ENCODE measurements at regions not wholly inside any gene's neighbourhood (a gene's known extent, or its start where the extent isn't known, plus 50 kb on each side); places are given as distances from the start of the nearest gene placed in this dataset.
"Not testable (repeated sequence)": the region's sequence is repeated elsewhere in the genome, so short reads cannot be mapped to it uniquely, and the experiment has no call there.

DNA sequence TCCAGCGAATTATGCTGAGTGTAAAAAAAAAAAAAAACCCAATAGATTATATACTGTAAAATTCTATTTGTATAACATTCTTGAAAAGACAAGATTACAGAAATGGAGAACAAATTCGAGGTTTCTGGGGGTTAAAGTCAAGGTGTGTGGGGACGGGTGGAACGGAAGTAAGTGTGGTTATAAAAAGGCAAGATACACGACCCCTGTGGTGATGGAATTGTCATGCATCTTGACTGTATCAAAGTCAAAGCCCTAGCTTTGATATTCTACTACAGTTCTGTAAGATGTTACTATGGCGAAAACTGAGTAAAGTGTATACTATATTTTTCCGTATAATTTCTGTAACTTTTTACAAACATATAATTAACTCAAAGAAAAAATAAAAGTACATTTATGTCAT lies 718.2 kb upstream of the PCDH15 start:
- Histone ChIP-seq H3K27me3 (ENCODE audit: control insufficient read depth in 1 of 2, insufficient read depth in 2 of 2, low read length in 2 of 2) (no peaks in the 10 kb centered on the region), H3K4me3 (ENCODE audit: low read depth in 1 of 2, low read length in 2 of 2) (no peak overlapping the region), H3K9me3 (ENCODE audit: control insufficient read depth in 2 of 2, insufficient read depth in 1 of 2, low read depth in 1 of 2, low read length in 1 of 2) (no peaks in the 10 kb centered on the region), H3K36me3 (ENCODE audit: control insufficient read depth in 2 of 2, insufficient read depth in 2 of 2, low read length in 1 of 2) (no peaks in the 10 kb centered on the region), H3K4me1 (ENCODE audit: control insufficient read depth in 2 of 2, insufficient read depth in 2 of 2, low read length in 1 of 2) (no peaks in the 10 kb centered on the region), H3K27ac (ENCODE audit: low read depth in 2 of 2, low read length in 1 of 2) (no peak overlapping the region)
- 60 to 61% methylated on average over 7 of the region's 7 CpGs for WGBS, 2 donors

DNA sequence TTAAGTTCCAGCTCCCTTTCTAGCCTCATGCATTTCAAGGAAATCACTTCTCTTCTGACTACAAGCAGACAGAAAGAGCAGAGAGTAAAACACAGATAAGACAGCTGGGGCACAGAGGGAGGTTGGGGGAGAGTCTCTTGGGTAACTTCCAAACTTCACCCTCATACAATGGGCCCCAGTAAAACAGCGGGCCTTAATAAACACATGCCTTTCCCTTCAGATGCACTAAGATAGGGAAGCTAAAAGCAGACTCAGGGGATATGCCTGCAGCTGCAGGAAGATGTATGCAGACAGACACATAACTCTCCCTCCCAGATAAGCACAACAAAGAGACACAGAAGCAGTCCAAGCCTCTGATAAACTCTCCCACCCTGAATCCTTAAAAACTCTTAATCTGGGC lies 717.4 kb upstream of the PCDH15 start:
- not testable (repeated sequence) for H3K9me3 ChIP-seq (ENCODE audit: control insufficient read depth in 2 of 2, insufficient read depth in 1 of 2, low read depth in 1 of 2, low read length in 1 of 2); H3K4me1 ChIP-seq (ENCODE audit: control insufficient read depth in 2 of 2, insufficient read depth in 2 of 2, low read length in 1 of 2); H3K4me3 ChIP-seq (ENCODE audit: low read depth in 1 of 2, low read length in 2 of 2); H3K36me3 ChIP-seq (ENCODE audit: control insufficient read depth in 2 of 2, insufficient read depth in 2 of 2, low read length in 1 of 2); H3K27me3 ChIP-seq (ENCODE audit: control insufficient read depth in 1 of 2, insufficient read depth in 2 of 2, low read length in 2 of 2); H3K27ac ChIP-seq (ENCODE audit: low read depth in 2 of 2, low read length in 1 of 2)
- 9 to 30% methylated on average over 1 of the region's 1 CpG for WGBS, 2 donors

DNA sequence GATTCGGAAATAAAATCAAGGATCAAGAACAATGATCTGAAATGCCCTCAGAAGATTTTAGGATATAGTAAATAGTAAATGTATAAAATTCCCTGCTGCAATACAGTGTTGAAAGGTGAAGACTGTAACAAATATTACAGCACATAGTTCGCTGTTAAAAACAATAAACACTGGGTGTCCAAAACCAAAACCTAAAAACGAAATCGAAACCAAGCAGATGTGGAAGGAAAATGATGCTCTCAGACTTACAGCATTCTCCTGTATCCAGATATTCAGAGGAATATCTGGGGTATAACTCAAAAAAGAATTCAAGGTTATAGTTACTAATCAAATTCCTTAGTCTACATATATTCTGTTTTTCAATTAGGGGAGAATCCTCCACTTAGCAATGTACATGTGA lies 708.1 kb upstream of the PCDH15 start:
- H3K36me3 ChIP-seq (ENCODE audit: control insufficient read depth in 2 of 2, insufficient read depth in 2 of 2, low read length in 1 of 2) = no peaks in the 10 kb centered on the region
- 67 to 72% methylated on average over 4 of the region's 4 CpGs for WGBS, 2 donors
- H3K4me3 ChIP-seq (ENCODE audit: low read depth in 1 of 2, low read length in 2 of 2) = no peak overlapping the region
- no peak overlapping the region for H3K27ac ChIP-seq (ENCODE audit: low read depth in 2 of 2, low read length in 1 of 2)
- H3K27me3 ChIP-seq (ENCODE audit: control insufficient read depth in 1 of 2, insufficient read depth in 2 of 2, low read length in 2 of 2) = no peaks in the 10 kb centered on the region
- no peaks in the 10 kb centered on the region for H3K4me1 ChIP-seq (ENCODE audit: control insufficient read depth in 2 of 2, insufficient read depth in 2 of 2, low read length in 1 of 2)
- H3K9me3 ChIP-seq (ENCODE audit: control insufficient read depth in 2 of 2, insufficient read depth in 1 of 2, low read depth in 1 of 2, low read length in 1 of 2) = no peaks in the 10 kb centered on the region

DNA sequence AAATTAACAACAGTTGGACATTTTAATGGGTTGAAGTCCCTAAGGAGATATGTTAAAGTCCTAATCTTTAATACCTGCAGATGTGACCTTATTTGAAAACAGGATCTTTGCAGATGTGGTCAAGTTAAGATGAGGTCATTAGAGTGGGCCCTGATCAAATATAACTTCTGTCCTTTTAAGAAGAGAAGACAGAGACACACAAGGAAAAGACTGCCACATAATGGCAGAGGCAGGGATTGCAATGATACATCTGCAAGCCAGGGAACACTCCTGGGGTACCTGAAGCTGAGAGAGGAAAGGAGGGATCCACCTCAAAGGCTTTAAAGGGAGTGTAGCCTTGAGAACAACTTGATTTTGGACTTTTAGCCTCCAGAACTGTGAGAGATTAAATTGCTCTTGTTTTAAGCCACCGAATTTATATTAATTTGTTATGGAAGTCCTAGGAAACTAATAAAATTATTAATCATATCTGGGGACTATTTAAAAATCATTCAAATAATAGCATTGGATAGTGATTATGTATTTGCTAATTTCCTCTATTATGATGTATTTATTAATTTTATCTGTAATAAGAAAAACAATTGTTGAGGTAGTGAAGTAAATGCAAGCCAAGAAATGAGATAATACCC lies 700.0 kb upstream of the PCDH15 start:
- WGBS, 2 donors = 3 to 12% methylated on average over 1 of the region's 1 CpG

DNA sequence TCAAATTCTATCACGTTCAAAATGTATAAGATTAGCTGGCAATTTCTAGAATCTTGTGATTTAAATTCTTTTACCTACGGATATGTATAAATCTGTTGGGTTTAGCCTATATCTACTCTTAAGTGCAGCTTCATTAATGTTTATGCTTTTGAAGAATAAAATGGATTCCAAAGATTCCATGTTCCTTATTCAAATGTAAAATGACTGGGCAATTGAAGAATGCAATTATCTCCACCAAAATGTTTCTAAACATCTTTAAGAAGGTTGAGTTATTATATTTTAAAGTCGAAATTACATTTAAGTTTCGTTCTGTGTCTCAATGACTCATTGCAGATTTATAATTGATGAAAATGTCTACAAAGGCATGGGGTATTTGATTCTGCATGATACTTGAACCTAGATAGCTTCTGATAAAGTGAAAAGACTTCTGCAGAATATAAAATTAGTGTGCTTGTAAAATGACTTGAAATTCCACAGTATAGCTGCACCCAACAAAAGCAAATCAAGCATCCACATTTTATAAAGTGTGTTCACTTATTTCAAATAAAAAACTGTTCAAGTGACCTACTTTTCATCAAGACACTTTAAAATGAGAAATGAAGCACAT lies 697.0 kb upstream of the PCDH15 start:
- H3K9me3 ChIP-seq (ENCODE audit: control insufficient read depth in 2 of 2, insufficient read depth in 1 of 2, low read depth in 1 of 2, low read length in 1 of 2) = no peaks in the 10 kb centered on the region
- no peak overlapping the region for H3K4me3 ChIP-seq (ENCODE audit: low read depth in 1 of 2, low read length in 2 of 2)
- H3K36me3 ChIP-seq (ENCODE audit: control insufficient read depth in 2 of 2, insufficient read depth in 2 of 2, low read length in 1 of 2) = no peaks in the 10 kb centered on the region
- 66 to 67% methylated on average over 4 of the region's 4 CpGs for WGBS, 2 donors
- no peaks in the 10 kb centered on the region for H3K4me1 ChIP-seq (ENCODE audit: control insufficient read depth in 2 of 2, insufficient read depth in 2 of 2, low read length in 1 of 2)
- H3K27me3 ChIP-seq (ENCODE audit: control insufficient read depth in 1 of 2, insufficient read depth in 2 of 2, low read length in 2 of 2) = no peaks in the 10 kb centered on the region
- no peak overlapping the region for H3K27ac ChIP-seq (ENCODE audit: low read depth in 2 of 2, low read length in 1 of 2)

More for the DNA sequence above, 700.0 kb upstream of the PCDH15 start:
- Histone ChIP-seq H3K27ac (ENCODE audit: low read depth in 2 of 2, low read length in 1 of 2) (no peak overlapping the region), H3K4me1 (ENCODE audit: control insufficient read depth in 2 of 2, insufficient read depth in 2 of 2, low read length in 1 of 2) (no peaks in the 10 kb centered on the region), H3K27me3 (ENCODE audit: control insufficient read depth in 1 of 2, insufficient read depth in 2 of 2, low read length in 2 of 2) (no peaks in the 10 kb centered on the region), H3K36me3 (ENCODE audit: control insufficient read depth in 2 of 2, insufficient read depth in 2 of 2, low read length in 1 of 2) (no peaks in the 10 kb centered on the region), H3K9me3 (ENCODE audit: control insufficient read depth in 2 of 2, insufficient read depth in 1 of 2, low read depth in 1 of 2, low read length in 1 of 2) (no peaks in the 10 kb centered on the region), H3K4me3 (ENCODE audit: low read depth in 1 of 2, low read length in 2 of 2) (no peak overlapping the region)

DNA sequence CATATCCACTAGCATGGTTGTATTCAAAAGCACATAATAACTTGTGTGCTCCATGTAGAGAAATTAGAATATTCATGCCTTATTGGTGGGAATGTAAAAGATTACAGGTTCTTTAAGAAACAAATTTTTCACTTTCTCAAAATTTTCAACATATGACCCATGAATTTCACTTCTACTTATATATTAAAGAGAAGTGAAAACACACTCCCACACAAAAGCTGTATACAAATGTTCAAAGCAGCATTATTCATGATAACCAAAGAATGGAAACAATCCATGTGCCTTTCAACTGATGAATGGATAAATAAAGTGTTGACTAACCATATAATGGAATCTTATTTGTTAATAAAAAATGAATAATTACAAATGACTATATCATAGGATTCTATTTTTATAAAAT lies 694.5 kb upstream of the PCDH15 start:
- Histone ChIP-seq H3K27ac (ENCODE audit: low read depth in 2 of 2, low read length in 1 of 2) (no peak overlapping the region), H3K27me3 (ENCODE audit: control insufficient read depth in 1 of 2, insufficient read depth in 2 of 2, low read length in 2 of 2) (no peaks in the 10 kb centered on the region), H3K36me3 (ENCODE audit: control insufficient read depth in 2 of 2, insufficient read depth in 2 of 2, low read length in 1 of 2) (no peaks in the 10 kb centered on the region), H3K9me3 (ENCODE audit: control insufficient read depth in 2 of 2, insufficient read depth in 1 of 2, low read depth in 1 of 2, low read length in 1 of 2) (peaks cover 0 to 2% of the 10 kb centered on the region in 2 donors), H3K4me1 (ENCODE audit: control insufficient read depth in 2 of 2, insufficient read depth in 2 of 2, low read length in 1 of 2) (no peaks in the 10 kb centered on the region), H3K4me3 (ENCODE audit: low read depth in 1 of 2, low read length in 2 of 2) (no peak overlapping the region)

DNA sequence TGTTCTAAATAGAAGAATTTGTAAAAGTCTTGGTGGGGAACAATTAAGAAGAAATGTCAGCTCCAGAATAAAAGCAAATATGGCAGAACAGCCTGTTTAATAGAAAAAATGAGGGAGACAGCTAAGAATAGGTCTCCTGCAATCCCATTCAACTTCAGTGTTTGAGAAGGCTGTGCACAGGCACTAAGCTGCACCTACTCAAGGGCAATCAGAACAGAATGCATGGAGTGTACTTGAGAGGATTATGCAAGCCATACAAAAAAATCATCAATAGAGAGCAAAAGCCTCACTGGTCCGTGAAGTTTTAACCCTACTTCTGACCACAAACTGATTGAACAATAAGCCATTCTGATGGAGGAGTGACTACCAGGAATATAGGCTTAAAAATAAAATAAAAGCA lies 690.7 kb upstream of the PCDH15 start:
- H3K9me3 ChIP-seq (ENCODE audit: control insufficient read depth in 2 of 2, insufficient read depth in 1 of 2, low read depth in 1 of 2, low read length in 1 of 2) = peaks cover 0 to 2% of the 10 kb centered on the region in 2 donors
- no peaks in the 10 kb centered on the region for H3K4me1 ChIP-seq (ENCODE audit: control insufficient read depth in 2 of 2, insufficient read depth in 2 of 2, low read length in 1 of 2)
- no peak overlapping the region for H3K4me3 ChIP-seq (ENCODE audit: low read depth in 1 of 2, low read length in 2 of 2)
- WGBS, 2 donors = 57 to 59% methylated on average over 1 of the region's 1 CpG
- no peak overlapping the region for H3K27ac ChIP-seq (ENCODE audit: low read depth in 2 of 2, low read length in 1 of 2)
- H3K36me3 ChIP-seq (ENCODE audit: control insufficient read depth in 2 of 2, insufficient read depth in 2 of 2, low read length in 1 of 2) = no peaks in the 10 kb centered on the region
- H3K27me3 ChIP-seq (ENCODE audit: control insufficient read depth in 1 of 2, insufficient read depth in 2 of 2, low read length in 2 of 2) = no peaks in the 10 kb centered on the region

DNA sequence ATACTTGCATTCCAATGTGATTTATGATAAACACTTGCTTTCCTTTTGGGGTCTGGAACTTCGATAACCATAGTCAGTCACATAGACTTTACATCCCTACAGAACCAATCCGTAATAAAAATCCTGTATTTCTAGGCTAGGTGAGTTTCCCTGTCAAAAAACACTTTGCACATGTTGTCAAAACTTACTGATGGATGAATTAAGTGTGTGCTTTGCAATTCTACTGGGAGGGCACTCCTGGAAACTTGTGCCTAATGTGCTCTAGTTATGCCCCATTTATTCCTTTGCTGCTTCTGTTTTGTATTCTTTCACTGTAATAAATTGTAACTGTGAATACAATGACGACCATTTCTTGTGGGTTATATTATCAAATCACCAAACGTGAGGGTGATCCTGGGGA lies 684.8 kb upstream of the PCDH15 start:
- Histone ChIP-seq H3K4me1 (ENCODE audit: control insufficient read depth in 2 of 2, insufficient read depth in 2 of 2, low read length in 1 of 2) (no peaks in the 10 kb centered on the region), H3K27me3 (ENCODE audit: control insufficient read depth in 1 of 2, insufficient read depth in 2 of 2, low read length in 2 of 2) (no peaks in the 10 kb centered on the region), H3K36me3 (ENCODE audit: control insufficient read depth in 2 of 2, insufficient read depth in 2 of 2, low read length in 1 of 2) (no peaks in the 10 kb centered on the region), H3K27ac (ENCODE audit: low read depth in 2 of 2, low read length in 1 of 2) (no peak overlapping the region), H3K9me3 (ENCODE audit: control insufficient read depth in 2 of 2, insufficient read depth in 1 of 2, low read depth in 1 of 2, low read length in 1 of 2) (no peaks in the 10 kb centered on the region), H3K4me3 (ENCODE audit: low read depth in 1 of 2, low read length in 2 of 2) (no peak overlapping the region)
- 65 to 66% methylated on average over 4 of the region's 4 CpGs for WGBS, 2 donors

DNA sequence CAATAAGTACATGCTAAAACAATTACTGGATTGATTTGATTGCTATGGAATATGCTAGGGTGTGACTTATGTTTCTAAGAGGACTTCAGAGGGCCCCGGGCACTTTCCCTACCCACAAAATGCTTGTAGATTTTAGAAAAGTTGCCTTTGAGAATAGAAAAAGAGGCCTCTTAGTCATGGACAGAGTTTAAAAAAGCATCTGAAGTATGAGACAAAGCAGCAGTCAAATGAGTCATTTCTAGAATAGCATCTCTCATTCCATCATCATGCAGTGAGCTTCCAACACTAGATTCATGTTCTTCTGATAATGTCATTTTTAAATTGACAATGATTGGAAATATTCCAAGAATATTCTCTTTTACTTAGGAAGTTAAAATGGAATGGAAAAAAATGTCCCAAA lies 675.1 kb upstream of the PCDH15 start:
- no peak overlapping the region for H3K27ac ChIP-seq (ENCODE audit: low read depth in 2 of 2, low read length in 1 of 2)
- 80% methylated on average over 1 of the region's 1 CpG for WGBS, 2 donors
- no peaks in the 10 kb centered on the region for H3K36me3 ChIP-seq (ENCODE audit: control insufficient read depth in 2 of 2, insufficient read depth in 2 of 2, low read length in 1 of 2)
- no peaks in the 10 kb centered on the region for H3K27me3 ChIP-seq (ENCODE audit: control insufficient read depth in 1 of 2, insufficient read depth in 2 of 2, low read length in 2 of 2)
- no peaks in the 10 kb centered on the region for H3K9me3 ChIP-seq (ENCODE audit: control insufficient read depth in 2 of 2, insufficient read depth in 1 of 2, low read depth in 1 of 2, low read length in 1 of 2)
- no peaks in the 10 kb centered on the region for H3K4me1 ChIP-seq (ENCODE audit: control insufficient read depth in 2 of 2, insufficient read depth in 2 of 2, low read length in 1 of 2)
- H3K4me3 ChIP-seq (ENCODE audit: low read depth in 1 of 2, low read length in 2 of 2) = no peak overlapping the region

DNA sequence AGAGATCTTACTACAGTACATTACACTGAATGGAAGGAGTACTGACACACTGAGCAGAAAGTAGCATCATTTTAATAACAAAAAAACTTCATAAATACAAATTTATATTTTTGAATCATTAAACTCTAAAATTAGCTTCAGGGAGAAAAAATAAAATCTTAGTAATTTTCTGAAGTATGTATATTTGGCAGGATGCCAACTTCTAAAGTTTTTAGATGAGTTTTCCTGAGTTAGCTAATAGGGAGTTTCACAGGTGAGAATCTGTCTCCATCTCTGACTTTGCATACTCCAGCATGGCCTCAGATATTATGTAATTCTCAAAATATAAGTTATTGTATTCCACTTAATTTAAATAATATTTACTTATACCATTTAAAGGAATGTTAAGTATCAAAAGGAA lies 673.2 kb upstream of the PCDH15 start:
- Histone ChIP-seq H3K4me1 (ENCODE audit: control insufficient read depth in 2 of 2, insufficient read depth in 2 of 2, low read length in 1 of 2) (no peaks in the 10 kb centered on the region), H3K4me3 (ENCODE audit: low read depth in 1 of 2, low read length in 2 of 2) (no peak overlapping the region), H3K27ac (ENCODE audit: low read depth in 2 of 2, low read length in 1 of 2) (no peak overlapping the region), H3K27me3 (ENCODE audit: control insufficient read depth in 1 of 2, insufficient read depth in 2 of 2, low read length in 2 of 2) (no peaks in the 10 kb centered on the region), H3K9me3 (ENCODE audit: control insufficient read depth in 2 of 2, insufficient read depth in 1 of 2, low read depth in 1 of 2, low read length in 1 of 2) (no peaks in the 10 kb centered on the region), H3K36me3 (ENCODE audit: control insufficient read depth in 2 of 2, insufficient read depth in 2 of 2, low read length in 1 of 2) (no peaks in the 10 kb centered on the region)

Data from esophagus (tissue), 2 donors.